Glomerular endothelial cell (primary cell): ENCODE measurements at regions not wholly inside any gene's neighbourhood (a gene's known extent, or its start where the extent isn't known, plus 50 kb on each side); places are given as distances from the start of the nearest gene placed in this dataset.
"Not testable (repeated sequence)": the region's sequence is repeated elsewhere in the genome, so short reads cannot be mapped to it uniquely, and the experiment has no call there.

ENCODE experiments used
- DNase-seq: peaks from one replicate; pipeline ENCODE4 v3.0.0-alpha.2; 2011; ENCODE audit warnings: low read depth, low spot score; ENCODE audit errors: extremely low read depth

GRCh38 chr2:138066139-138066806 lies 102.0 kb downstream of the HNMT start:
- DNase-seq = no peak

- DNase-seq = no peak
Observed at GRCh38 chr2:138066841-138067240, 102.6 kb downstream of the HNMT start.

- not testable (repeated sequence) for DNase-seq
Observed at GRCh38 chr2:138068669-138069068, 104.4 kb downstream of the HNMT start.

GRCh38 chr2:138071042-138071719 lies 106.9 kb downstream of the HNMT start:
- not testable (repeated sequence) for DNase-seq

GRCh38 chr2:138071720-138072719 lies 107.7 kb downstream of the HNMT start:
- DNase-seq = no peak

- no peak for DNase-seq
Observed at GRCh38 chr2:138078153-138078552, 113.9 kb downstream of the HNMT start.

- DNase-seq = no peak
Observed at GRCh38 chr2:138079976-138080375, 115.7 kb downstream of the HNMT start.

- no peak for DNase-seq
Observed at GRCh38 chr2:138081225-138082073, 117.2 kb downstream of the HNMT start.

GRCh38 chr2:138084206-138084605 lies 119.9 kb downstream of the HNMT start:
- DNase-seq = no peak

GRCh38 chr2:138085441-138085840 lies 121.2 kb downstream of the HNMT start:
- DNase-seq = not testable (repeated sequence)

GRCh38 chr2:138086576-138086975 lies 122.3 kb downstream of the HNMT start:
- no peak for DNase-seq

GRCh38 chr2:138087751-138088593 lies 123.7 kb downstream of the HNMT start:
- DNase-seq = no peak

GRCh38 chr2:138090330-138090729 lies 126.1 kb downstream of the HNMT start:
- peak; percentile 34 for DNase-seq

- no peak for DNase-seq
Observed at GRCh38 chr2:138093455-138093854, 129.2 kb downstream of the HNMT start.

- DNase-seq = no peak
Observed at GRCh38 chr2:138094031-138094430, 129.8 kb downstream of the HNMT start.

GRCh38 chr2:138095336-138095735 lies 131.1 kb downstream of the HNMT start:
- no peak for DNase-seq

- DNase-seq = not testable (repeated sequence)
Observed at GRCh38 chr2:138099288-138099687, 135.0 kb downstream of the HNMT start.

- DNase-seq = no peak
Observed at GRCh38 chr2:138101718-138102117, 137.4 kb downstream of the HNMT start.

- no peak for DNase-seq
Observed at GRCh38 chr2:138102664-138103063, 138.4 kb downstream of the HNMT start.
